ENCODE measurements at regions not wholly inside any gene's neighbourhood (a gene's known extent, or its start where the extent isn't known, plus 50 kb on each side); places are given as distances from the start of the nearest gene placed in this dataset.

- TF ChIP-seq, protein P1, sequence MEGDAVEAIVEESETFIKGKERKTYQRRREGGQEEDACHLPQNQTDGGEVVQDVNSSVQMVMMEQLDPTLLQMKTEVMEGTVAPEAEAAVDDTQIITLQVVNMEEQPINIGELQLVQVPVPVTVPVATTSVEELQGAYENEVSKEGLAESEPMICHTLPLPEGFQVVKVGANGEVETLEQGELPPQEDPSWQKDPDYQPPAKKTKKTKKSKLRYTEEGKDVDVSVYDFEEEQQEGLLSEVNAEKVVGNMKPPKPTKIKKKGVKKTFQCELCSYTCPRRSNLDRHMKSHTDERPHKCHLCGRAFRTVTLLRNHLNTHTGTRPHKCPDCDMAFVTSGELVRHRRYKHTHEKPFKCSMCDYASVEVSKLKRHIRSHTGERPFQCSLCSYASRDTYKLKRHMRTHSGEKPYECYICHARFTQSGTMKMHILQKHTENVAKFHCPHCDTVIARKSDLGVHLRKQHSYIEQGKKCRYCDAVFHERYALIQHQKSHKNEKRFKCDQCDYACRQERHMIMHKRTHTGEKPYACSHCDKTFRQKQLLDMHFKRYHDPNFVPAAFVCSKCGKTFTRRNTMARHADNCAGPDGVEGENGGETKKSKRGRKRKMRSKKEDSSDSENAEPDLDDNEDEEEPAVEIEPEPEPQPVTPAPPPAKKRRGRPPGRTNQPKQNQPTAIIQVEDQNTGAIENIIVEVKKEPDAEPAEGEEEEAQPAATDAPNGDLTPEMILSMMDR (IDR thresholded peaks at IDR 0.05) = no peak
- no peak for TF ChIP-seq POLR2A (IDR thresholded peaks at IDR 0.05)
These were observed 173.3 kb downstream of the CCDC59 start for GRCh38 chr12:82184844-82185243.
